GM10266 (cell line): ENCODE measurements at regions not wholly inside any gene's neighbourhood (a gene's known extent, or its start where the extent isn't known, plus 50 kb on each side); places are given as distances from the start of the nearest gene placed in this dataset.

ENCODE experiments used
- DNase-seq: peaks from one replicate; pipeline ENCODE4 v3.0.0; 2012; ENCODE audit errors: extremely low spot score
- CTCF ChIP-seq: IDR thresholded peaks from 2 replicates; pipeline ENCODE4 v1.5.1; 2012; ENCODE audit warnings: mild to moderate bottlenecking, low read depth; ENCODE audit not compliant: control insufficient read depth, insufficient read depth; ENCODE audit errors: missing control alignments

GRCh38 chr5:97600486-97600885, 417.4 kb upstream of the RIOK2 start:
- TF ChIP-seq CTCF: no peak
- no peak for DNase-seq

- DNase-seq: no peak
- no peak for TF ChIP-seq CTCF
These were observed 418.6 kb upstream of the RIOK2 start for GRCh38 chr5:97601651-97602050.

- no peak for DNase-seq
- TF ChIP-seq CTCF: no peak
These were observed 423.5 kb upstream of the RIOK2 start for GRCh38 chr5:97606531-97606930.

DNA sequence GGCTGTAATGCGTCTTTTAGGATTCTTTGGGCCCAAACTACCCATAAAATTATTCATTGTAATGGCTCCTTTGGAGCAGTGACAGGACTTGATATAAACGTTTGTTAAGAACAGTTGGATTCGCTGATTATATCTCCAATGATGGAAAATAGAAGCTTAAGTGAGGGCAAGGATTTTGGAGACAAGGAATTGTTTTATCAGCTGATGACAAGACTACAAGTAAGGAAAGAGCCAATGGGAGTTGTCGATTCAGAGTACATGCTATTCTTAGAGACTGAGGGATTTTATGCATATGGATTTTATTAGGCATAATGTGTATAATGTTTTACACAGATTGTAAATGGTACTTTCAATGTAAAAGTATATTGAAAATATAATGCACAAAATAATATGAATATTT, 425.5 kb upstream of the RIOK2 start:
- no peak for TF ChIP-seq CTCF
- no peak for DNase-seq

- DNase-seq: no peak
- TF ChIP-seq CTCF: no peak
These were observed 435.7 kb upstream of the RIOK2 start for GRCh38 chr5:97618721-97619120.

DNA sequence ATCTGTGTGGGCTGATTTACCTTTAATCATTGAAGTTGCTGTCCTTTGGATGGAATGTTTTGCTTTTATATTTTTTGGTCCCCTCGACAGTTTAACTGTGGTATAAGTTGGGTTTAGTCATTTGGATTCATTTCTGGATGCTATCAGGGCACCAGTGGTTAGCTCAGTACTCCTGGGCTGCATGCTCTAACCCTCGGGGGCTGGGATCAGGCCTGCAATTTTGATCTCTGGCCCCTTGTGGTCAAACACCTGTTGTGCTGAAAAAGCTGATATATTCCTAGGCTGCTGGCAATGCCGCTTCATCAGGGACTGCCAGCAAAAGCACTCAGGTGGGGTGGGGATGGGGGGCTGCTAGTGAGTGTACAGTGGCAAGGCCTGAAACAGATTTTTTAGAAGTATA, 440.4 kb upstream of the RIOK2 start:
- no peak for DNase-seq
- no peak for TF ChIP-seq CTCF

GRCh38 chr5:97624886-97625285, 441.8 kb upstream of the RIOK2 start:
- DNase-seq: no peak
- TF ChIP-seq CTCF: no peak
